Upper lobe of right lung (tissue), 1 donor: ENCODE measurements at regions not wholly inside any gene's neighbourhood (a gene's known extent, or its start where the extent isn't known, plus 50 kb on each side); places are given as distances from the start of the nearest gene placed in this dataset.

Experiments used
- ATAC-seq: fragments of 200-7000 bp; cut with Tn5 transposase; one replicate; pipeline ENCODE4 v1.9.1; 2020; ENCODE audit warnings: mild to moderate bottlenecking, moderate library complexity
- DNase-seq: peaks from one replicate; pipeline ENCODE4 v3.0.0-alpha.2; 2020
- H3K27ac ChIP-seq: fragments of 200-600 bp; one replicate; pipeline ENCODE4 v1.8.0; 2022
- H3K27me3 ChIP-seq: fragments of 200-600 bp; one replicate; pipeline ENCODE4 v1.8.0; 2022; ENCODE audit warnings: mild to moderate bottlenecking
- H3K36me3 ChIP-seq: fragments of 200-600 bp; one replicate; pipeline ENCODE4 v1.8.0; 2022
- H3K4me1 ChIP-seq: fragments of 200-600 bp; one replicate; pipeline ENCODE4 v1.8.0; 2022
- H3K4me3 ChIP-seq: fragments of 200-600 bp; one replicate; pipeline ENCODE4 v1.8.0; 2022; ENCODE audit warnings: mild to moderate bottlenecking
- H3K9me3 ChIP-seq: fragments of 200-600 bp; one replicate; pipeline ENCODE4 v1.8.0; 2022
- CTCF ChIP-seq: fragments of 200-600 bp; IDR thresholded peaks from one replicate; pipeline ENCODE4 v1.8.0; 2022; ENCODE audit warnings: antibody characterized with exemption
- intact Hi-C: fragments of 100-400 bp; cut with DNase I; formaldehyde crosslinking; loops from one replicate; pipeline ENCODE4 v1.11.0; 2022
- donor health status: DM: no; HTN: yes; CAD: no; lungs with severe emphysema.

DNA sequence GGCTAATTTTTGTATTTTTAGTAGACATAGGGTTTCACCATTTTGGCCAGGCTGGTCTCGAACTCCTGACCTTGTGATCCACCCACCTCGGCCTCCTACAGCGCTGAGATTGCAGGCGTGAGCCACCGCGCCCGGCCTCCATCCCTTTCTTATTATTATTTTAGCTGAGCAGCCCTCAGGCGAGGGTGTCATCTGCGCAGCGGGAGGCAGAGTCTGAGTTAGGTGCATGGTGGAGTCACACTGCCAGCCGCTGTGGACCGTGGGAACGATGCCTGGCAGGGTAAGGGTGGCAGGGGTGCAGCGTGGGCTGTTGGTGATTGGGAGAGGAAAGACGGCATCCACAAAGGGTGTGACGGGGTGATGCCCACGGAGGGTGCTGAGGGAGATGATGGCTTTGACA is 491.8 kb upstream of the FAT1 start:
- Histone ChIP-seq H3K4me1 (no peaks in the 10 kb centered on the region), H3K36me3 (no peaks in the 10 kb centered on the region), H3K27ac (no peak overlapping the region), H3K9me3 (no peaks in the 10 kb centered on the region), H3K27me3 (no peaks in the 10 kb centered on the region), H3K4me3 (no peak overlapping the region)
- intact Hi-C loops, result no loop called here
- ATAC-seq (no peak), DNase-seq (no peak)
- no peak for TF ChIP-seq CTCF

DNA sequence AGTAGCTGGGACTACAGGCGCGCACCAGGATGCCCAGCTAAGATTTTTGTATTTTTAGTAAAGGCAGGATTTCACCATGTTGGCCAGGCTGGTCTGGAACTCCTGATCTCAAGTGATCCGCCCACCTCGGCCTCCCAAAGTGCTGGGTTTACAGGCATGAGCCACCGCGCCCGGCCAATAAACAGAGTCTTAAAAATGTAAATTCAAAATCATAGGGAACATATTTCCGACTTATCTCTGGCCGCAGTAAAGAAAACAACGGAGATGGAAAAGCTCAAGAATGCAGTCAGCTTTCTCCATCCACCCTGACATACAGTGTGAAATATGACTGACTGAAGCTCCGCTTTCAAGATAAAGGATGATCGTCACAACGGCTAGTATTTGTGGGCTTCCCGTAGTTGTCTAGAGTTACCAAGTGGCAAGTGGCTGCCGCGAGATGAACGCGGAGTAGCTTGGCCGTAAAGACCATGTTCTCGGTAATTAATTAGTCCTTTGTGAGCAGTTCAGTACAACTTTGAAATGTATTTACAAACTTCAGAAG is 495.1 kb upstream of the FAT1 start:
- Histone ChIP-seq H3K27me3 (no peaks in the 10 kb centered on the region), H3K36me3 (no peaks in the 10 kb centered on the region), H3K4me1 (no peaks in the 10 kb centered on the region), H3K4me3 (no peak overlapping the region), H3K27ac (no peak overlapping the region), H3K9me3 (no peaks in the 10 kb centered on the region)
- ATAC-seq, result no peak
- no peak for TF ChIP-seq CTCF
- no peak for DNase-seq
- intact Hi-C loops, result no loop called here

DNA sequence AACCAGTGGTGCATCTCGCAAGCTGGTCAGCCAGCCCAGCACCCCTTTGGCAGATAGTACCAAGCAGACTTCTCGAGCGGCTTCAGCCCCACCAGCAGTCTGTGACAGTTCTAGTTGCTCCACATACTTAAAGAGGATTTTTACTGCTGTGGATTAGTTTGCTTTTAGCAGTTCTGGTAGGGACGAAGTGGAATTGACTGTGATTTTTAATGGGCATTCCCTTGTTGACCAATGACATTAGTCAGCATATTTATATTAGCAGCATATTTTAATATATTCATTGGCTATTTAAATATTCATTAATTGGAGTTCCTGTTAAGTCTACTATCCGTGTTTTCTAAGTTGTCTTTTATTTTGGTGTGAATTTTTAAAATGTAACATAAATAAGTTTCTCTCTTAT is 500.9 kb upstream of the FAT1 start:
- no peaks in the 10 kb centered on the region for H3K36me3 ChIP-seq
- no peaks in the 10 kb centered on the region for H3K9me3 ChIP-seq
- no peak for ATAC-seq
- no peak for TF ChIP-seq CTCF
- no peak for DNase-seq
- no peaks in the 10 kb centered on the region for H3K4me1 ChIP-seq
- H3K27ac ChIP-seq, result no peak overlapping the region
- no peak overlapping the region for H3K4me3 ChIP-seq
- no peaks in the 10 kb centered on the region for H3K27me3 ChIP-seq
- intact Hi-C loops, result no loop called here

DNA sequence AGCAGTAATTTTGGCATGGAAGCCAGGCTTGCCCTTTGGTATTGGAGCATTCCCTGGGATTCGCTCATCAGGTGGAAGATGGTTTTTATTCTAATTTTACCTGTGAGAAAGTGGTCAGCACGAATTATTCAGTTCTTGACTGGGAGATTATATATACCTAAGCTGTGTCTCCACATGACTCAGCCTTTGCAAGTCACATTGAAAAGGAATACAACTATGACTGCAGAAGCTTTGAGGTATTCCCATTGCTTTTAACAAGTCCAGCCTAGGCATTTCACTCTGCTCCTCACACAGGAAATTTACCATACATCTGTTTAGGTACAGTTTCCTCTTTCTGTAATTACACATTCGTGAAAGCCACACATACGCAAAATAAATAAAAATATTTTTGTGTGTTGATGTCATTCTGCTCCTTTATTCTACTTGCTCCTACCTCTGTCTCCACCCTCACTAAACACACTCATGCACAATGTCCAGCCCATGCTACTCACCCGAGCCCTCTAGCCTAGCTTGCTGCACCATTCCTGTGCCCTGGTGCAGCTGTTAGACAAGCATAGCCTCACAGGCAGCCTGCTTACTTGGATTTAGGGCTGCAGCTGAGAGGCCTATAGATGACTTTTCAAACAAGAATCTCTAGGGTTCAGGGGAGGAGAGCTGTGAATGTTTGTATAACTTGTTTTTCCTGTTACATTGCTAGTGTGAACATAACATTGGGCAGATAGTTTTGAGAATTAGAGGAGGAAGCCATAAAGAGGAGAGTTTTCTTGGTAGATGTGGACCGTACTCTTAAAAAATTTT is 504.4 kb upstream of the FAT1 start:
- Histone ChIP-seq H3K27me3 (no peaks in the 10 kb centered on the region), H3K27ac (no peak overlapping the region), H3K36me3 (no peaks in the 10 kb centered on the region), H3K9me3 (no peaks in the 10 kb centered on the region), H3K4me1 (no peaks in the 10 kb centered on the region), H3K4me3 (no peak overlapping the region)
- intact Hi-C loops, result no loop called here
- ATAC-seq, result peak; percentile 28
- no peak for DNase-seq
- TF ChIP-seq CTCF, result no peak

- H3K9me3 ChIP-seq, result no peaks in the 10 kb centered on the region
- TF ChIP-seq CTCF, result no peak
- H3K4me3 ChIP-seq, result no peak overlapping the region
- no peak overlapping the region for H3K27ac ChIP-seq
- H3K27me3 ChIP-seq, result no peaks in the 10 kb centered on the region
- ATAC-seq (no peak), DNase-seq (no peak)
- no peaks in the 10 kb centered on the region for H3K36me3 ChIP-seq
- intact Hi-C loops, result no loop called here
- H3K4me1 ChIP-seq, result no peaks in the 10 kb centered on the region
Observed at GRCh38 chr4:187232196-187232595, 508.5 kb upstream of the FAT1 start.
